ENCODE measurements at regions not wholly inside any gene's neighbourhood (a gene's known extent, or its start where the extent isn't known, plus 50 kb on each side); places are given as distances from the start of the nearest gene placed in this dataset.
A peak's percentile ranks its signal among the peaks of the same experiment; 100 is the strongest.

- H3K36me3 ChIP-seq (ENCODE audit: control insufficient read depth in 4 of 4, insufficient read depth in 4 of 4, low read length in 4 of 4): no peaks in the 10 kb centered on the region
- peak in 2 of 3 donors; percentile 25 to 45 for DNase-seq
- H3K9me3 ChIP-seq (ENCODE audit: control insufficient read depth in 4 of 4, insufficient read depth in 3 of 4, low read length in 3 of 4): no peaks in the 10 kb centered on the region
- no peak for TF ChIP-seq CTCF (IDR thresholded peaks at IDR 0.05; ENCODE audit: control extremely low read depth, extremely low read depth)
- H3K4me3 ChIP-seq: no peak overlapping the region
- no peak for ATAC-seq (ENCODE audit: insufficient read depth, low FRiP score)
- peaks cover 0 to 6% (median 0%) of the 10 kb centered on the region in 3 donors for H3K27me3 ChIP-seq (ENCODE audit: control insufficient read depth in 3 of 3, insufficient read depth in 3 of 3, low read length in 2 of 3)
- no peak overlapping the region for H3K27ac ChIP-seq (ENCODE audit: low read depth in 1 of 2, low read length in 1 of 2)
- WGBS, 2 donors: 74 to 88% methylated on average over 4 of the region's 4 CpGs
- H3K9ac ChIP-seq (ENCODE audit: insufficient read depth in 1 of 2, low read length in 2 of 2): no peak overlapping the region
- no peaks in the 10 kb centered on the region for H3K4me1 ChIP-seq (ENCODE audit: control insufficient read depth in 5 of 5, insufficient read depth in 5 of 5, low read length in 5 of 5)
Measured at GRCh38 chrX:96615448-96615847, 69.2 kb upstream of the DIAPH2 start.

GRCh38 chrX:96619588-96619987 is 65.1 kb upstream of the DIAPH2 start:
- ATAC-seq (ENCODE audit: insufficient read depth, low FRiP score): no peak
- DNase-seq: no peak
- no peaks in the 10 kb centered on the region for H3K36me3 ChIP-seq (ENCODE audit: control insufficient read depth in 4 of 4, insufficient read depth in 4 of 4, low read length in 4 of 4)
- H3K9me3 ChIP-seq (ENCODE audit: control insufficient read depth in 4 of 4, insufficient read depth in 3 of 4, low read length in 3 of 4): no peaks in the 10 kb centered on the region
- H3K9ac ChIP-seq (ENCODE audit: insufficient read depth in 1 of 2, low read length in 2 of 2): no peak overlapping the region
- no peak for TF ChIP-seq CTCF (IDR thresholded peaks at IDR 0.05; ENCODE audit: control extremely low read depth, extremely low read depth)
- no peak overlapping the region for H3K27ac ChIP-seq (ENCODE audit: low read depth in 1 of 2, low read length in 1 of 2)
- no peaks in the 10 kb centered on the region for H3K4me1 ChIP-seq (ENCODE audit: control insufficient read depth in 5 of 5, insufficient read depth in 5 of 5, low read length in 5 of 5)
- H3K4me3 ChIP-seq: no peak overlapping the region
- peaks cover 0 to 4% (median 0%) of the 10 kb centered on the region in 3 donors for H3K27me3 ChIP-seq (ENCODE audit: control insufficient read depth in 3 of 3, insufficient read depth in 3 of 3, low read length in 2 of 3)

GRCh38 chrX:96621811-96622210 is 62.8 kb upstream of the DIAPH2 start:
- 43 to 85% methylated on average over 1 of the region's 1 CpG for WGBS, 2 donors
- Histone ChIP-seq H3K4me3 (no peak overlapping the region), H3K9ac (ENCODE audit: insufficient read depth in 1 of 2, low read length in 2 of 2) (no peak overlapping the region), H3K27me3 (ENCODE audit: control insufficient read depth in 3 of 3, insufficient read depth in 3 of 3, low read length in 2 of 3) (peaks cover 0 to 4% (median 0%) of the 10 kb centered on the region in 3 donors), H3K36me3 (ENCODE audit: control insufficient read depth in 4 of 4, insufficient read depth in 4 of 4, low read length in 4 of 4) (no peaks in the 10 kb centered on the region), H3K4me1 (ENCODE audit: control insufficient read depth in 5 of 5, insufficient read depth in 5 of 5, low read length in 5 of 5) (no peaks in the 10 kb centered on the region), H3K9me3 (ENCODE audit: control insufficient read depth in 4 of 4, insufficient read depth in 3 of 4, low read length in 3 of 4) (no peaks in the 10 kb centered on the region), H3K27ac (ENCODE audit: low read depth in 1 of 2, low read length in 1 of 2) (no peak overlapping the region)
- no peak for ATAC-seq (ENCODE audit: insufficient read depth, low FRiP score)
- no peak for TF ChIP-seq CTCF (IDR thresholded peaks at IDR 0.05; ENCODE audit: control extremely low read depth, extremely low read depth)
- peak in 1 of 3 donors; percentile 41 for DNase-seq

All from lung (tissue), 11 donors.